NB4 (cell line): ENCODE measurements at regions not wholly inside any gene's neighbourhood (a gene's known extent, or its start where the extent isn't known, plus 50 kb on each side); places are given as distances from the start of the nearest gene placed in this dataset.

Experiments used
- DNase-seq: peaks from one replicate; pipeline ENCODE4 v3.0.0; 2010; ENCODE audit warnings: low read depth
- H3K4me3 ChIP-seq: one replicate; pipeline ENCODE4 v1.5.1; 2011; ENCODE audit warnings: mild to moderate bottlenecking, low read depth, low read length, moderate library complexity
- CTCF ChIP-seq: IDR thresholded peaks from one replicate; pipeline ENCODE4 v1.5.1; 2012; ENCODE audit warnings: low read depth, low read length
- MYC ChIP-seq: IDR thresholded peaks from 2 replicates; pipeline ENCODE4 v1.6.1; 2011; ENCODE audit warnings: low read depth, low read length
- POLR2A ChIP-seq: IDR thresholded peaks from 2 replicates; pipeline ENCODE4 v1.6.1; 2011; ENCODE audit warnings: mild to moderate bottlenecking; ENCODE audit not compliant: insufficient read length; ENCODE audit errors: extremely low read depth
- TF ChIP-seq, protein P1 (sequence below): IDR thresholded peaks from 2 replicates; pipeline ENCODE4 v1.6.1; 2011; ENCODE audit warnings: low read depth, low read length

- TF ChIP-seq POLR2A, result no peak
- TF ChIP-seq, protein P1, sequence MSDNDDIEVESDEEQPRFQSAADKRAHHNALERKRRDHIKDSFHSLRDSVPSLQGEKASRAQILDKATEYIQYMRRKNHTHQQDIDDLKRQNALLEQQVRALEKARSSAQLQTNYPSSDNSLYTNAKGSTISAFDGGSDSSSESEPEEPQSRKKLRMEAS, result no peak
- no peak for TF ChIP-seq MYC
- TF ChIP-seq CTCF, result no peak
- no peak overlapping the region for H3K4me3 ChIP-seq
- DNase-seq, result no peak
Measured at GRCh38 chr15:31157644-31158069, 56.1 kb upstream of the TRPM1 start.

DNA sequence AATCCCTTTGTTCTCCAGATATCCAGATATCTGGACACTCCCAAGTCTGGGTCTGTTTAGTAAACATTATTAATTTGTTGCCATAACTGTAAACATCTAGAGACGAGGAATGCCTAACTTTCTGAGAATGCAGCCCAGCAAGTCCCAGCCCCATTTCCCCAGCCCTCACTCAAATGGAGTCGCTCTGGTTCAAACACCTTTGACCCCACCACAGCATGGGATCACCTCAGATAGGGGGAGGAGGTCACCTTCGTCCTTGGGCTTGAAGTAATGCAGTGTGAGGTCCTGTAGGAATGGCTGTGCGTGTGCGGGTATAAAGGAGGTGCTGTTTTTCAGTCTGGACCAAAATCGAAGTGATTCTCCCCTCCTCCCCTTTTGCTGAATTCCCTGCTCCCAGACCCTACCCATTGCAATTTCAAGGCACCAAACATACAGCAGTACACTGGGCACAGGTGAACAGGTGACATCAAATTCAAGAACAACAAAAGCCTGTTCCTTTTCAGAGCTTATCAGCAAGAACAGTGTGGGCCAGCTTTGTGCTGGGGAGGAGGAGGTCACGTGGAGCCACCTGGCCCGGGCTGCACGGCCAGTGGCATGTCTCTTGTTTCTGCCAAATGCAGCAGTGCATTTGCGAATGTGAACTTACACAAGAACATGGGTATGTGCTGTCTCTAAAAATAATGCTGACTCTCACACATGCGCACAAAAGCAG lies 57.5 kb upstream of the TRPM1 start:
- DNase-seq, result no peak
- no peak overlapping the region for H3K4me3 ChIP-seq
- TF ChIP-seq MYC (no peak), CTCF (no peak), POLR2A (no peak)
- TF ChIP-seq, protein P1, result no peak

DNA sequence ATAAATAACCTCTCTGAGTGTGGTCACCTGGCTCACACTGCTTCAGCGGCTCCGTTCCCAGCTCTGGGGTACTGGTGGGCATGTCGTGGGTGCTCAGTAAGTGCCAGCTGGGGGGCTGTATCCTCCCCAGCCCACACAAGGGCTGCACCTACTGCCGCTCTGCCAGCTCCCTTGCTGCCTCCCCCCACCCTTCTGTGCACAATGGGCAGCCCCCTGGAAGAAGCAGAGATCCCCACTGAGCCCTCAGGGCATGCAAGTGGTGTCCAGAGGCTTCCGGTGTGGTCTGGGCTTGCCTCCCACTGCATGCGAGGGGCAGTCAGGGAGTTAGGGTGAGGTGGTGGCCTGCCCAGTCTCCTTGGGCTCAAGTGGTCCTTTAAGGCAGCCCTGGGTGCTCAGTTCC lies 58.3 kb upstream of the TRPM1 start:
- no peak overlapping the region for H3K4me3 ChIP-seq
- no peak for DNase-seq
- TF ChIP-seq POLR2A (no peak), CTCF (no peak), MYC (no peak)
- TF ChIP-seq, protein P1, result no peak

DNA sequence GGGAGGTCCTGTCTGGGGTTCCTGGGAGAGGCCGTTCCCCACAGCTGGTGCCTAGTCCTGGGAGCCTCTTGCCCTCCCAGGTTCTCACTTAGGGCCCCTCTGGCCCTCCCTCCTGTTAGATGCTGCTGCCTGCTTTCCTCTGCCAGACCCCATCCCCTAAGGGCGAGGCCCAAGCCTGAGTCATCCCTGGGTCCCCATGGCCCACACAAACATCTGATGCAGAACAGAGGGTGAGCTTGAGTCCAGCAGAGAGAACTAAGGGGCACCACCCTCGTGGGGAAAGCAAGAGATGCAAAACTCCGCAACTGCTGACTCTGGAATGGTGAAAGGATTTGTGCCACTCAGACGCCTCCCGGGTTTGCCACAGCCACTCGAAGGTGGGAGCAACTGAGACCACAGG lies 58.8 kb upstream of the TRPM1 start:
- no peak for DNase-seq
- no peak overlapping the region for H3K4me3 ChIP-seq
- TF ChIP-seq CTCF, result no peak
- TF ChIP-seq POLR2A, result no peak
- no peak for TF ChIP-seq MYC
- TF ChIP-seq, protein P1, result no peak

DNA sequence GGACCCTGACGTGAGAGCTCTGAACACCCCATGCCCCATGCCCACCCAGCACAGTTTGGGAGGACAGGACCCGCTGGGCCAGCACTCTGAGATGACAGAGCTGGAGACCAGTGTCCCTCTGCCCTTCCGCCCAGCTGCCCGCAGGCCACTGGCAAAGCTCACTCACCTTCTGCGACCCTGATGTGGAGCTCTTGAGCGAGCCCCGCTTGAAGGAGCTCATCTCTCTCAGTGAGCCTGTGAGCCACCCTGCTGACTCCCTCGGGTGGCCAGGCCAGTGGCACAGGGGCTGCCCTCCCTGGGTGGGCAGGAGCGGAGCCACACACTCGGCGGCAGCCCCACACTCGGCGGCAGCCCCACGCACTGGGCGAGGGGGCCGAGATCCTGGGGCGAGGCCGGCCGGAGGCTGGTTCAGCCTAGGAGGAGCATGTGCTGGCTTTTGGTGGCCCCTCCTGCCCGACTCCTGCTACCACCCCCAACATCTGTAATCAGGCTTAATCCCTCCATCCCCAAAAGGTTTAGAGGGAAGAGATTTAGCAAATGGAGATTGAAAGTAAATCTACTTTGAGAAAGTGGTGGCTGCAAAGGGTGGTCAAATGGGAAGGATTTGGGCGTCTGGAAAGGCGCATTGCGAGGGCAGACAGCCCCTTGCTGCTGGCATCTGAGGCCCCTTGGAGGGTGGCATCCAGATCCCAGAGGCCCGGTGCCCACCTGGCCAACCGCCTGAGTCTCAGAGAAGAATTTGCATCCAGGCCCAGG lies 59.4 kb upstream of the TRPM1 start:
- no peak overlapping the region for H3K4me3 ChIP-seq
- TF ChIP-seq MYC (no peak), CTCF (no peak), POLR2A (no peak)
- TF ChIP-seq, protein P1, result no peak
- no peak for DNase-seq
